K562 (cell line): ENCODE measurements at regions not wholly inside any gene's neighbourhood (a gene's known extent, or its start where the extent isn't known, plus 50 kb on each side); places are given as distances from the start of the nearest gene placed in this dataset.

Experiments
- ATAC-seq: fragments of 200-7000 bp; cut with Tn5 transposase; 3 replicates; pipeline ENCODE4 v1.9.1; 2020; ENCODE audit warnings: moderate library complexity
- BruUV-seq: library from RNA; stranded (reverse); fragments of 400-500 nt; replicated peaks from 2 replicates; lab custom pipeline; 2021; lab: Mats Ljungman, UMichigan
- CTCF ChIA-PET: fragments of 300-600 bp; formaldehyde crosslinking; extraction: SDS; loops from one replicate; lab custom pipeline; 2021; ENCODE audit warnings: low intra/inter-chr PET ratio; lab: Yijun Ruan, JAX
- POLR2A ChIA-PET: fragments of 300-600, 350-650 bp; sonication (Branson Sonifier 250); formaldehyde crosslinking; extraction: SDS; loops from one replicate; lab custom pipeline; 2021; ENCODE audit warnings: antibody characterized with exemption, inconsistent platforms; lab: Yijun Ruan, JAX
- DNase-seq, 4 experiments: peaks; one replicate each; pipeline versions ENCODE4 v3.0.0 to v3.0.0-alpha.2; 2011 to 2018; ENCODE audit warnings: low spot score in 3 of 4, mixed read lengths in 3 of 4; ENCODE audit errors: extremely low read depth in 1 of 4
- FAIRE-seq: peaks from 2 replicates; lab custom pipeline; 2011; peaks lifted over from hg19 to GRCh38; lab: Jason Lieb, UNC
- H2AFZ ChIP-seq: 2 replicates; pipeline ENCODE4 v1.6.0; 2011; ENCODE audit warnings: low read depth, low read length, control low read depth, inconsistent platforms
- H3K27ac ChIP-seq: fragments of 200-600 bp; 3 replicates; pipeline ENCODE4 v1.8.0; 2011; ENCODE audit warnings: low read depth, mild to moderate bottlenecking, control low read depth, inconsistent platforms, low read length, moderate library complexity, mixed read lengths; ENCODE audit errors: extremely low read depth
- H3K27me3 ChIP-seq, 2 experiments: fragments of 300-600 bp in 1 of 2; 2 replicates in 1 of 2; 3 replicates in 1 of 2; pipeline versions ENCODE4 v1.6.0 to v1.8.0; 2011; ENCODE audit warnings: inconsistent platforms in 2 of 2, low read length in 2 of 2, mild to moderate bottlenecking in 1 of 2, mixed read lengths in 1 of 2, moderate library complexity in 1 of 2; ENCODE audit not compliant: control insufficient read depth in 2 of 2, insufficient read depth in 2 of 2
- H3K36me3 ChIP-seq: fragments of 300-600 bp; 3 replicates; pipeline ENCODE4 v1.8.0; 2011; ENCODE audit warnings: mild to moderate bottlenecking, low read length, inconsistent platforms; ENCODE audit not compliant: control insufficient read depth, insufficient read depth
- H3K4me1 ChIP-seq, 2 experiments: fragments of 200-600 bp in 1 of 2; replicated peaks in 1 of 2; 2 replicates in 1 of 2; 3 replicates in 1 of 2; pipeline versions ENCODE4 v1.5.1 to v1.8.0; 2011; ENCODE audit warnings: inconsistent platforms in 2 of 2, low read length in 2 of 2, mild to moderate bottlenecking in 1 of 2, mixed read lengths in 1 of 2, moderate library complexity in 1 of 2; ENCODE audit not compliant: control insufficient read depth in 2 of 2, insufficient read depth in 2 of 2
- H3K4me2 ChIP-seq: 2 replicates; pipeline ENCODE4 v1.6.1; 2011; ENCODE audit warnings: low read length, control low read depth, inconsistent platforms, mixed read lengths; ENCODE audit not compliant: insufficient read depth
- H3K4me3 ChIP-seq: fragments of 200-600 bp; sonication (generic), shearing (Covaris generic); 2 replicates; pipeline ENCODE4 v1.5.1; 2016; ENCODE audit warnings: control low read depth, inconsistent platforms
- H3K79me2 ChIP-seq: fragments of 200-600 bp; 3 replicates; pipeline ENCODE4 v1.8.0; 2011; ENCODE audit warnings: low read length, inconsistent platforms; ENCODE audit not compliant: control insufficient read depth, insufficient read depth
- H3K9ac ChIP-seq, 2 experiments: 2 replicates each; pipeline versions ENCODE4 v1.6.0 to v1.6.1; 2011; ENCODE audit warnings: low read depth in 2 of 2, low read length in 2 of 2, control low read depth in 1 of 2, inconsistent platforms in 1 of 2, mild to moderate bottlenecking in 1 of 2, mixed read lengths in 1 of 2; ENCODE audit not compliant: insufficient read depth in 1 of 2
- H3K9me1 ChIP-seq: one replicate; pipeline ENCODE4 v1.6.0; 2011; ENCODE audit warnings: inconsistent platforms, mild to moderate bottlenecking, low read length, moderate library complexity; ENCODE audit not compliant: control insufficient read depth, insufficient read depth
- H3K9me3 ChIP-seq: replicated peaks from 2 replicates; pipeline ENCODE4 v1.5.1; 2011; ENCODE audit warnings: low read depth, low read length, inconsistent platforms; ENCODE audit not compliant: control insufficient read depth, insufficient read depth
- H4K20me1 ChIP-seq: replicated peaks from 2 replicates; pipeline ENCODE4 v1.6.1; 2011; ENCODE audit warnings: low read length, inconsistent platforms, mixed read lengths; ENCODE audit not compliant: control insufficient read depth, insufficient read depth
- TARDBP ChIP-seq: fragments of 450-650 bp; IDR thresholded peaks from 2 replicates; pipeline ENCODE4 v1.6.1; 2016
- ZNF277 ChIP-seq: fragments of 250-450 bp; sonication (Bioruptor Pico); IDR thresholded peaks from 2 replicates; pipeline ENCODE4 v1.8.0; 2022; ENCODE audit warnings: inconsistent platforms, mild to moderate bottlenecking, moderate library complexity, borderline replicate concordance
- WGBS: fragments of 100-300 bp; shearing (Covaris generic); methylation state at CpG from one replicate; pipeline ENCODE4 v1.1.6; 2016; ENCODE audit warnings: low coverage, mixed read lengths; ENCODE audit not compliant: insufficient coverage; ENCODE audit errors: missing lambda C conversion rate; 5-methylcytosine and 5-hydroxymethylcytosine counted together
- in situ Hi-C: fragments of 300-500 bp; cut with MboI; formaldehyde crosslinking; loops from 4 replicates; pipeline ENCODE4 v1.15.0; 2018; ENCODE audit warnings: inconsistent platforms, mixed read lengths
- intact Hi-C: fragments of 100-400 bp; cut with micrococcal nuclease; formaldehyde crosslinking; loops from 2 replicates; pipeline ENCODE4 v1.14.2; 2022
- TF ChIP-seq, protein P1 (sequence below), 2 experiments: fragments of 200-800 bp in 1 of 2; sonication (Bioruptor generic) in 1 of 2; sonication (generic) in 1 of 2; formaldehyde crosslinking in 1 of 2; IDR thresholded peaks in 1 of 2; conservative IDR thresholded peaks in 1 of 2; 2 replicates each; pipeline versions ENCODE4 v1.5.0 to v1.6.1; 2016 to 2020; ENCODE audit warnings: missing compliant biosample characterization in 1 of 2, missing genetic modification characterization in 1 of 2, missing genetic modification reagents in 1 of 2
- TF ChIP-seq, protein P2 (sequence below): fragments of 200-800 bp; sonication (Bioruptor generic); IDR thresholded peaks from 2 replicates; pipeline ENCODE4 v1.6.1; 2017; ENCODE audit warnings: missing genetic modification characterization, missing compliant biosample characterization

GRCh38 chr1:222127526-222128152, 385.8 kb upstream of the DUSP10 start:
- H3K79me2 ChIP-seq, result no peaks in the 10 kb centered on the region
- FAIRE-seq (no peak), ATAC-seq (no peak), DNase-seq (no peak)
- no peaks in the 10 kb centered on the region for H3K36me3 ChIP-seq
- ChIA-PET CTCF (no interaction called here), POLR2A (no interaction called here)
- H3K27me3 ChIP-seq, result no peaks in the 10 kb centered on the region
- in situ Hi-C loops (no loop called here), intact Hi-C loops (loop anchor here (10.0 kb wide), 1 partner anchor 327 kb away; no protein-coding TSS in a partner anchor)
- H3K9me3 ChIP-seq, result no peaks in the 10 kb centered on the region
- H4K20me1 ChIP-seq, result no peaks in the 10 kb centered on the region
- H3K9me1 ChIP-seq, result no peaks in the 10 kb centered on the region
- H3K4me1 ChIP-seq, result no peaks in the 10 kb centered on the region
- BruUV-seq, result no TSS peak
- H3K27ac ChIP-seq, result no peak overlapping the region
- TF ChIP-seq ZNF277 (CRISPR knock-in tag) (no peak), TARDBP (no peak)
- TF ChIP-seq, protein P1, sequence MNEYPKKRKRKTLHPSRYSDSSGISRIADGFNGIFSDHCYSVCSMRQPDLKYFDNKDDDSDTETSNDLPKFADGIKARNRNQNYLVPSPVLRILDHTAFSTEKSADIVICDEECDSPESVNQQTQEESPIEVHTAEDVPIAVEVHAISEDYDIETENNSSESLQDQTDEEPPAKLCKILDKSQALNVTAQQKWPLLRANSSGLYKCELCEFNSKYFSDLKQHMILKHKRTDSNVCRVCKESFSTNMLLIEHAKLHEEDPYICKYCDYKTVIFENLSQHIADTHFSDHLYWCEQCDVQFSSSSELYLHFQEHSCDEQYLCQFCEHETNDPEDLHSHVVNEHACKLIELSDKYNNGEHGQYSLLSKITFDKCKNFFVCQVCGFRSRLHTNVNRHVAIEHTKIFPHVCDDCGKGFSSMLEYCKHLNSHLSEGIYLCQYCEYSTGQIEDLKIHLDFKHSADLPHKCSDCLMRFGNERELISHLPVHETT (CRISPR knock-in tag; conservative IDR thresholded peaks at IDR 0.05 in 1 of 2, IDR thresholded peaks at IDR 0.05 in 1 of 2), result no peak
- TF ChIP-seq, protein P2, sequence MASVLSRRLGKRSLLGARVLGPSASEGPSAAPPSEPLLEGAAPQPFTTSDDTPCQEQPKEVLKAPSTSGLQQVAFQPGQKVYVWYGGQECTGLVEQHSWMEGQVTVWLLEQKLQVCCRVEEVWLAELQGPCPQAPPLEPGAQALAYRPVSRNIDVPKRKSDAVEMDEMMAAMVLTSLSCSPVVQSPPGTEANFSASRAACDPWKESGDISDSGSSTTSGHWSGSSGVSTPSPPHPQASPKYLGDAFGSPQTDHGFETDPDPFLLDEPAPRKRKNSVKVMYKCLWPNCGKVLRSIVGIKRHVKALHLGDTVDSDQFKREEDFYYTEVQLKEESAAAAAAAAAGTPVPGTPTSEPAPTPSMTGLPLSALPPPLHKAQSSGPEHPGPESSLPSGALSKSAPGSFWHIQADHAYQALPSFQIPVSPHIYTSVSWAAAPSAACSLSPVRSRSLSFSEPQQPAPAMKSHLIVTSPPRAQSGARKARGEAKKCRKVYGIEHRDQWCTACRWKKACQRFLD, result no peak
- no peak overlapping the region for H3K9ac ChIP-seq
- H2AFZ ChIP-seq, result no peak overlapping the region
- H3K4me3 ChIP-seq, result no peak overlapping the region
- H3K4me2 ChIP-seq, result no peak overlapping the region
- WGBS, result 7% methylated on average over 3 of the region's 3 CpGs
